ENCODE measurements at regions not wholly inside any gene's neighbourhood (a gene's known extent, or its start where the extent isn't known, plus 50 kb on each side); places are given as distances from the start of the nearest gene placed in this dataset.

GRCh38 chr3:107297597-107297996 is 79.6 kb upstream of the CCDC54 start:
- no peak for DNase-seq (ENCODE audit: low spot score)
- no peak overlapping the region for H3K9ac ChIP-seq (ENCODE audit: low read depth in 1 of 2, low read length in 2 of 2)
- H3K27ac ChIP-seq (ENCODE audit: low read depth in 1 of 2, low read length in 2 of 2), result no peak overlapping the region
- H3K9me3 ChIP-seq (ENCODE audit: control insufficient read depth in 4 of 4, low read length in 3 of 4), result peaks cover 0 to 3% (median 0%) of the 10 kb centered on the region in 4 donors
- H3K4me1 ChIP-seq (ENCODE audit: control insufficient read depth in 4 of 4, insufficient read depth in 4 of 4, low read length in 3 of 4), result no peaks in the 10 kb centered on the region
- no peak for TF ChIP-seq JUND (IDR thresholded peaks at IDR 0.05)
- no peak for TF ChIP-seq ZBTB33 (IDR thresholded peaks at IDR 0.05)
- H3K4me3 ChIP-seq (ENCODE audit: low read depth in 1 of 3, low read length in 3 of 3), result no peak overlapping the region
- H3K27me3 ChIP-seq (ENCODE audit: control insufficient read depth in 4 of 4, insufficient read depth in 4 of 4, low read length in 3 of 4), result no peaks in the 10 kb centered on the region
- H3K36me3 ChIP-seq (ENCODE audit: control insufficient read depth in 4 of 4, insufficient read depth in 3 of 4, low read depth in 1 of 4, low read length in 3 of 4), result no peaks in the 10 kb centered on the region
- WGBS, result 94% methylated on average over 3 of the region's 3 CpGs

- DNase-seq (ENCODE audit: low spot score), result no peak
- no peak overlapping the region for H3K9ac ChIP-seq (ENCODE audit: low read depth in 1 of 2, low read length in 2 of 2)
- no peak overlapping the region for H3K4me3 ChIP-seq (ENCODE audit: low read depth in 1 of 3, low read length in 3 of 3)
- no peaks in the 10 kb centered on the region for H3K27me3 ChIP-seq (ENCODE audit: control insufficient read depth in 4 of 4, insufficient read depth in 4 of 4, low read length in 3 of 4)
- H3K9me3 ChIP-seq (ENCODE audit: control insufficient read depth in 4 of 4, low read length in 3 of 4), result no peaks in the 10 kb centered on the region
- 90% methylated on average over 2 of the region's 2 CpGs for WGBS
- no peaks in the 10 kb centered on the region for H3K36me3 ChIP-seq (ENCODE audit: control insufficient read depth in 4 of 4, insufficient read depth in 3 of 4, low read depth in 1 of 4, low read length in 3 of 4)
- no peak overlapping the region for H3K27ac ChIP-seq (ENCODE audit: low read depth in 1 of 2, low read length in 2 of 2)
- no peak for TF ChIP-seq HNF4G (IDR thresholded peaks at IDR 0.05)
- no peak for TF ChIP-seq TAF1 (conservative IDR thresholded peaks at IDR 0.05)
- TF ChIP-seq EGR1 (IDR thresholded peaks at IDR 0.05; ENCODE audit: low read depth in 2 of 2), result no peak
- TF ChIP-seq YY1 (IDR thresholded peaks at IDR 0.05), result no peak
- no peak for TF ChIP-seq ATF3 (IDR thresholded peaks at IDR 0.05)
- TF ChIP-seq MAX (IDR thresholded peaks at IDR 0.05), result no peak
- no peak for TF ChIP-seq HNF4A (conservative IDR thresholded peaks at IDR 0.05)
- no peak for TF ChIP-seq ZBTB33 (IDR thresholded peaks at IDR 0.05)
- TF ChIP-seq REST (IDR thresholded peaks at IDR 0.05), result no peak
- no peak for TF ChIP-seq JUND (IDR thresholded peaks at IDR 0.05)
- no peak for TF ChIP-seq FOXA2 (IDR thresholded peaks at IDR 0.05)
- no peaks in the 10 kb centered on the region for H3K4me1 ChIP-seq (ENCODE audit: control insufficient read depth in 4 of 4, insufficient read depth in 4 of 4, low read length in 3 of 4)
These were observed 70.0 kb upstream of the CCDC54 start for GRCh38 chr3:107307205-107307604.

Measured in liver (tissue), 7 donors.